Prostate gland (tissue), 2 donors: ENCODE measurements at regions not wholly inside any gene's neighbourhood (a gene's known extent, or its start where the extent isn't known, plus 50 kb on each side); places are given as distances from the start of the nearest gene placed in this dataset.

Experiments
- DNase-seq: peaks from one replicate; pipeline ENCODE4 v3.0.0-alpha.2; 2019; ENCODE audit warnings: low spot score
- H3K27ac ChIP-seq, 2 donors: fragments of 200-600 bp; sonication (generic); 2 replicates each; pipeline ENCODE4 v1.5.1; 2017 to 2019
- H3K27me3 ChIP-seq: fragments of 200-600 bp; sonication (generic); replicated peaks from 2 replicates; pipeline ENCODE4 v1.5.1; 2019; ENCODE audit not compliant: insufficient read depth
- H3K36me3 ChIP-seq, 2 donors: fragments of 200-600 bp; sonication (generic); 1 replicate in 1 of 2; 2 replicates in 1 of 2; pipeline versions ENCODE4 v1.5.1 to v1.8.1; 2017 to 2019
- H3K4me1 ChIP-seq: fragments of 200-600 bp; sonication (generic); replicated peaks from 2 replicates; pipeline ENCODE4 v1.5.1; 2019
- H3K4me3 ChIP-seq, 2 donors: fragments of 200-600 bp; sonication (generic); 2 replicates each; pipeline ENCODE4 v1.5.1; 2017 to 2019
- H3K9me3 ChIP-seq: fragments of 200-600 bp; sonication (generic); 2 replicates; pipeline ENCODE4 v1.5.1; 2017
- POLR2A ChIP-seq: fragments of 450-650 bp; IDR thresholded peaks from one replicate; pipeline ENCODE4 v1.6.1; 2016; ENCODE audit warnings: antibody characterized with exemption, mild to moderate bottlenecking
- POLR2AphosphoS5 ChIP-seq: sonication (generic); formaldehyde crosslinking; IDR thresholded peaks from one replicate; pipeline ENCODE4 v1.6.1; 2017; ENCODE audit warnings: antibody characterized with exemption
- WGBS: methylation state at CpG from one replicate; pipeline ENCODE4 v1.1.5; 2018; 5-methylcytosine and 5-hydroxymethylcytosine counted together
- intact Hi-C: fragments of 100-400 bp; cut with DNase I; formaldehyde crosslinking; loops from one replicate; pipeline ENCODE4 v1.14.2; 2022
- TF ChIP-seq, protein P1 (sequence below), 4 experiments: fragments of 200-600 bp in 2 of 4; fragments of 450-650 bp in 2 of 4; sonication (generic) in 2 of 4; IDR thresholded peaks; 1 replicate in 3 of 4; 2 replicates in 1 of 4; pipeline ENCODE4 v1.5.1; 2016 to 2019; ENCODE audit warnings: antibody characterized with exemption in 4 of 4, mild to moderate bottlenecking in 2 of 4, moderate library complexity in 2 of 4

DNA sequence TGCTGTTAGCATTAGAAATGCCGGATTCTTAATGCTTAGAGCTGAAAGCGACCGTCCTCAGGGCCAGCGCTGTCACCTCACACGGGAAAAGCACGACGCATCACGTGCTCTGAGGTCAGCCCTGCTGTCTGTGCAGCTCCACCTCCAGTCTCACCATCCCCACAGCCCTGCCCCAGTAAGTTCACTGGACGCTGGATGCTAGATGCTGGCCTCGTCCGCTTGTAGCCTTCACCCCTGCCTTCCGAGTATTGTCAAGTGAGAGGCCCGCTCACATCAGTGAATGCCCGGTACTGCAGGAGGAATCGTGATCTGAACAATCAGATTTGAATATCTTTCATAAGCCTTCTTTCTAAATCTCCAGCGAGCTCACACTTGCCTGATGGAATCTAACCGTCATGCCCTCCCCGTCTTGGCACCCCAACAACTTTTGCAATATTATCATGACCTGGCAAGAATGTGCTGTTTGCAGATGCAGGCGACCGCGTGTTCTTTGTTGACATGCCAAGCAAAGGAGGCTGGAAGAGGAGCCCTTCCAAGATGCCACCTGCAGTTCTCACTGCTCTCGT, 64.9 kb downstream of the DLL1 start:
- TF ChIP-seq, protein P1, sequence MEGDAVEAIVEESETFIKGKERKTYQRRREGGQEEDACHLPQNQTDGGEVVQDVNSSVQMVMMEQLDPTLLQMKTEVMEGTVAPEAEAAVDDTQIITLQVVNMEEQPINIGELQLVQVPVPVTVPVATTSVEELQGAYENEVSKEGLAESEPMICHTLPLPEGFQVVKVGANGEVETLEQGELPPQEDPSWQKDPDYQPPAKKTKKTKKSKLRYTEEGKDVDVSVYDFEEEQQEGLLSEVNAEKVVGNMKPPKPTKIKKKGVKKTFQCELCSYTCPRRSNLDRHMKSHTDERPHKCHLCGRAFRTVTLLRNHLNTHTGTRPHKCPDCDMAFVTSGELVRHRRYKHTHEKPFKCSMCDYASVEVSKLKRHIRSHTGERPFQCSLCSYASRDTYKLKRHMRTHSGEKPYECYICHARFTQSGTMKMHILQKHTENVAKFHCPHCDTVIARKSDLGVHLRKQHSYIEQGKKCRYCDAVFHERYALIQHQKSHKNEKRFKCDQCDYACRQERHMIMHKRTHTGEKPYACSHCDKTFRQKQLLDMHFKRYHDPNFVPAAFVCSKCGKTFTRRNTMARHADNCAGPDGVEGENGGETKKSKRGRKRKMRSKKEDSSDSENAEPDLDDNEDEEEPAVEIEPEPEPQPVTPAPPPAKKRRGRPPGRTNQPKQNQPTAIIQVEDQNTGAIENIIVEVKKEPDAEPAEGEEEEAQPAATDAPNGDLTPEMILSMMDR (IDR thresholded peaks at IDR 0.05): peak in 1 of 4 experiments; percentile 29
- TF ChIP-seq POLR2A (no peak), POLR2AphosphoS5 (peak; percentile 95)
- peak; percentile 95 for DNase-seq
- intact Hi-C loops: no loop called here
- Histone ChIP-seq H3K9me3 (no peaks in the 10 kb centered on the region), H3K27me3 (no peaks in the 10 kb centered on the region), H3K4me3 (no peak overlapping the region), H3K4me1 (peaks cover 24% of the 10 kb centered on the region), H3K36me3 (no peaks in the 10 kb centered on the region), H3K27ac (peak overlapping the region; percentile 77 to 81)
- 33% methylated on average over 22 of the region's 22 CpGs for WGBS

DNA sequence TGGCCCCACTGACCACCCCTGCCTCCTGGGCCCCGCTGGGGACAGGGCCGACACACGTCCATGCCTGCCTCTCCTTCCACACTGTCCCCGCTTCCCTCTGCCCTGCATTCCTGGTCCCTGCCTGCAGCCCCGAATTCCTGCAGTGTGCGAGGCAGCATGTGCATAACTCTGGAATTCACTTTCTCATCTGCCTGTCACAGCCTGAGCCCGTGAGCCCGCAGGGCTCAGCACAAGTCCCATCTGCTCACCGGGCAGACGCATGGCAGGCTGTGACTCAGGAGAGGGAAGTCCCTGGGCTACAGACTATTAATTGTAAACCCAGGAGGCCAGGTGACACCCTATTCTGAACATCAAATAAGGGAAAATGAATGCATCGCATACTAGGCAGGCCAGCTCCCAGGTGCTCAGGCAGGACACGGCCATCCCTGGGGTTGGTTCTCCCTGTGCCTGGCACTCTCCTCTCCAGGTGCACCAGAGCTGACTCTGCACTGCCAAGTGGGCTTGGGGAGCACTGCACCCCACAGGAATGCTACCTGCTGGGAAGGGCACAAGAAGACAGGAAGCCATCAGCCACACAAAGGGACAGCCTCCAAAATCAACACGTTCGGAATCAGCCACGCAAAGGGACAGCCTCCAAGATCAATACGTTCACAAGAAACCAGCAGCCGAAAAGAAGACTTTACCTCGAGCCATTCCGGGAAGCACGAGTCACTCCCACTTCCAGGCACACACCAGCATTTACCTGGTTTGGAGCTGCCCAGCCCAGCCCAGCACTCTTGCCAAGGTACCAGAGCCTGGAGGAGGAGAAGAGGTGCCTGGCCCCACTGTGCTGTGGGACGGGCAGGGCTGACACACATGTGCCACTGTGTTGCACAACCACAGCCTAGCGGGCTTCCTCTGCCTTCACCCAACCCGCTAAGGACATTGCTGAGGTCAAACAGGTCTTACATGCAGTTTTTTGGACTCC, 65.9 kb downstream of the DLL1 start:
- DNase-seq: peak; percentile 94
- WGBS: 35% methylated on average over 23 of the region's 23 CpGs

DNA sequence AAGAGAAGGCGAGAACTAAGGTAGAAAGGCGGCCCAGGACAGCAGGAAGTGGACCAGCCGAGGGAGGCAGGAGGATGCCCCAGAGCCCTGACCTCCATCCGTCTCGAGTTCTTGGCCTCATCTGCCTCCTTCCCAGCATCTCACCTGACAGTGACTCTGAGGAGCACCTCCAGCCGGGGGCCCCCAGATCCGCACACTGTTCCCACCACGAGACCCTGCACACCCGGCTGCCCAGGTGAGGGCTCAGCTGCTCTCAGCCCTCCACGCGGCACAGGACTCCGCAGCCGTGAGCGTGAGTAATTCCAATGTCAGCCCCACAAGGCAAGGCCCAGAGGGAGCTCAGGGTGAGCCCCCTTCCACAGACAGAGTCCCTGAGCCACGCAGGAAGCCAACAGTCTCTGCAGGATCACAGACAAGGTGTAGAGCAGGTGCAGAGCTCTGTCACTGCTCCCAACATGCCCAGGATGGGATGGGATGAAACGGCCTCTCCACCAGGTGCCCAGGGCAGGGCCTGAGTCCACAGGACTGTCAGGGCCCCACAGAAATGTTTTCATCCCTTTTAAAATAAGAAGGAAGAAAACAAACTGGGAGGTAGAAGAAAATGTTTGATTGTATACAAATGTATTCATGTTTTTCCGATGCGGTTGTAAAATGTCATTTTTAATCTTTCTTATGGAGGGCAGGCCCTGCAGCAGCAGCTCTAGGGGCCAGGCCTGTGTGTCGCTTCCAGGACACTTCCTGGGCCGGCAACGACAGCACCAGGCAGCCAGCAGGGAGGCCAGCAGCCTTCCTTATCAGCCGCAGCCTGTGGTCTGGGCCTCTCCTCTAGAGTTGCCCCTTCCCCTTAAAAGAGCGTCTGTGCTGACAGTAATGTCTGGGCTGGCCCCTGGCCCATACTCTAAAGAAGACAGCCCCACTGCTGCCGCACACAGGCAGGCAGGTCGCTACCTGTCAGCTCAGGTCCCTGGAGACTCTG, 66.9 kb downstream of the DLL1 start:
- H3K4me3 ChIP-seq: no peak overlapping the region
- DNase-seq: no peak
- intact Hi-C loops: no loop called here
- no peaks in the 10 kb centered on the region for H3K27me3 ChIP-seq
- no peaks in the 10 kb centered on the region for H3K9me3 ChIP-seq
- H3K4me1 ChIP-seq: peaks cover 24% of the 10 kb centered on the region
- WGBS: 72% methylated on average over 25 of the region's 25 CpGs
- TF ChIP-seq, protein P1 (IDR thresholded peaks at IDR 0.05): no peak
- TF ChIP-seq POLR2AphosphoS5 (no peak), POLR2A (no peak)
- no peaks in the 10 kb centered on the region for H3K36me3 ChIP-seq
- peak overlapping the region; percentile 77 to 81 for H3K27ac ChIP-seq

More for the DNA sequence above, 65.9 kb downstream of the DLL1 start:
- Histone ChIP-seq H3K4me1 (peaks cover 24% of the 10 kb centered on the region), H3K9me3 (no peaks in the 10 kb centered on the region), H3K27ac (peak overlapping the region; percentile 77 to 81), H3K4me3 (no peak overlapping the region), H3K27me3 (no peaks in the 10 kb centered on the region), H3K36me3 (no peaks in the 10 kb centered on the region)
- TF ChIP-seq, protein P1 (IDR thresholded peaks at IDR 0.05): peak in 1 of 4 experiments; percentile 24
- no peak for TF ChIP-seq POLR2A
- TF ChIP-seq POLR2AphosphoS5: peak; percentile 64
- intact Hi-C loops: no loop called here

DNA sequence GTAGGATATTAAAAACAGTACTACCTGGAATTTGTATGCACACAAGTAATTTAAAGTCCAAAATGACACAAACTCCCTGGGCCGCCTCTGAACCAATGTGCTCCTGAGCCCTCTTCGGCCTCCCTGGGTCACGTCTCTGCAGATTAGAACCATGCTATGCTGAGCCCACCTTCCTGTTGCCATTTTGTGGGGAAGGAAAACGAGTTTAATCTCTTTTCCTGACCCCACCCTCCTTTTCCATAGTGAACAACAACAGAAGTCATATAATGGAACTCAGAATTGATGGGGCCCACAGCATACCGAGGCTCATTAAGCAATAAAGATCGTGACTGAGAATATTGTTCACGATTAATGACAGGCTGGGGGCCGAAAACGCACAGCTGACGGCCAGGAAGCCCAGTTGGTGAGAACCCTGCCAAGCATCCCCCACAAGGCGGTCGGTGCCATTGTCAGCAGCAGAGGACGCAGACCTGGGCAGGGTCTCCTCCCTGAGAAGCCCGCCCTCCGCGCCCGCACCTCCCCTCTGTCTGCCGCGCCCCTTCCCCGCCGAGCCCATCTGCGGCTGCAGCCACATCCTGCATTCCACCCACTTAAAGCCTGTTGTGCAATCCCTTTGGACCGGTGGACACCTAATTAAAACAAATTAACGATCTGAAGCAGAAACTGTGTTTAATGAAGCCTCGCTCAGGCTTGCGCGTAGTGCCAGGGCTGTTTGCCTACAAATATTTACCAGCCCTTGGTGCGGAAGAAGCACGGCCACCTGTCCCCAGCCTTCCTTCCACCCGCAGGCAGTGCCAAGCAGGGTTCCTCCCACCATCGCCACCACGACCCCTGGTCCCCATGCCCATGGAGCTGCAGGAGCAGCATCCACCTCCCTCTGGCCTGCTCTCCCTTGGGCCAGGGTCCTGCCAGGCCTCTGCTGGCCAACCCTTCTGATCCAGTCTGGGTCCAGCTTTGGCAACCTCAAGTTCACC, 68.1 kb downstream of the DLL1 start:
- no peaks in the 10 kb centered on the region for H3K27me3 ChIP-seq
- H3K4me1 ChIP-seq: peaks cover 24% of the 10 kb centered on the region
- no peaks in the 10 kb centered on the region for H3K36me3 ChIP-seq
- peak overlapping the region; percentile 77 to 81 for H3K27ac ChIP-seq
- H3K9me3 ChIP-seq: no peaks in the 10 kb centered on the region
- intact Hi-C loops: no loop called here
- WGBS: 49% methylated on average over 32 of the region's 32 CpGs
- peak; percentile 3 for DNase-seq
- H3K4me3 ChIP-seq: no peak overlapping the region
- TF ChIP-seq, protein P1 (IDR thresholded peaks at IDR 0.05): no peak
- TF ChIP-seq POLR2A (no peak), POLR2AphosphoS5 (peak; percentile 52)
